ENCODE measurements at regions not wholly inside any gene's neighbourhood (a gene's known extent, or its start where the extent isn't known, plus 50 kb on each side); places are given as distances from the start of the nearest gene placed in this dataset.

- TF ChIP-seq POLR2A (IDR thresholded peaks at IDR 0.05) = no peak
- no peak for TF ChIP-seq CTCF (IDR thresholded peaks at IDR 0.05)
Observed at GRCh38 chr2:13284688-13285087, 568.0 kb downstream of the TRIB2 start.

All from Peyer's patch (tissue), 4 donors.